Activated naive CD4-positive, alpha-beta T cell treated with anti-CD3 and anti-CD28 coated beads, Interleukin-2, amount 10 ng/mL, durations not matched to agents 7 days and 5 days (primary cell): ENCODE measurements at regions not wholly inside any gene's neighbourhood (a gene's known extent, or its start where the extent isn't known, plus 50 kb on each side); places are given as distances from the start of the nearest gene placed in this dataset.

Source experiments
- CTCF ChIA-PET: fragments of 350-600 bp; sonication (Branson Sonifier 250); formaldehyde crosslinking; loops from one replicate; lab custom pipeline; 2021; ENCODE audit warnings: antibody characterized with exemption; lab: Charles Lee
- DNase-seq: peaks from one replicate; pipeline ENCODE4 v3.0.0-alpha.2; 2020
- H3K27ac Mint-ChIP-seq: one replicate; pipeline ENCODE4 v1.8.0; 2021; ENCODE audit warnings: mild to moderate bottlenecking, moderate library complexity, mixed read lengths
- H3K27me3 Mint-ChIP-seq: one replicate; pipeline ENCODE4 v1.8.0; 2021; ENCODE audit warnings: mild to moderate bottlenecking, mixed read lengths
- H3K36me3 Mint-ChIP-seq: one replicate; pipeline ENCODE4 v1.8.0; 2021; ENCODE audit warnings: mixed read lengths
- H3K4me1 Mint-ChIP-seq: one replicate; pipeline ENCODE4 v1.8.0; 2021; ENCODE audit warnings: mixed read lengths
- H3K4me3 Mint-ChIP-seq: one replicate; pipeline ENCODE4 v1.8.0; 2021; ENCODE audit warnings: mild to moderate bottlenecking, moderate library complexity, mixed read lengths
- H3K9me3 Mint-ChIP-seq: one replicate; pipeline ENCODE4 v1.8.0; 2021; ENCODE audit warnings: mixed read lengths

GRCh38 chr20:50312682-50313521 lies 122.3 kb downstream of the CEBPB start:
- Mint-ChIP-seq H3K9me3 (no peaks in the 10 kb centered on the region), H3K27me3 (peaks cover 53% of the 10 kb centered on the region), H3K4me3 (no peak overlapping the region), H3K4me1 (no peaks in the 10 kb centered on the region), H3K36me3 (no peaks in the 10 kb centered on the region), H3K27ac (no peak overlapping the region)
- CTCF ChIA-PET: no interaction called here
- no peak for DNase-seq

- Mint-ChIP-seq H3K27ac (no peak overlapping the region), H3K4me3 (no peak overlapping the region), H3K36me3 (no peaks in the 10 kb centered on the region), H3K9me3 (no peaks in the 10 kb centered on the region), H3K27me3 (peaks cover 57% of the 10 kb centered on the region), H3K4me1 (no peaks in the 10 kb centered on the region)
- no peak for DNase-seq
- CTCF ChIA-PET: interaction anchor here (1.1 kb wide), 1 partner anchor 31 kb away, joined by 3 read pairs; no protein-coding TSS in a partner anchor
Measured at GRCh38 chr20:50313522-50313820, 122.8 kb downstream of the CEBPB start.

- DNase-seq: no peak
- peaks cover 61% of the 10 kb centered on the region for H3K27me3 Mint-ChIP-seq
- H3K36me3 Mint-ChIP-seq: no peaks in the 10 kb centered on the region
- no peak overlapping the region for H3K4me3 Mint-ChIP-seq
- CTCF ChIA-PET: interaction anchor here (1.1 kb wide), 1 partner anchor 31 kb away, joined by 3 read pairs; no protein-coding TSS in a partner anchor
- H3K9me3 Mint-ChIP-seq: no peaks in the 10 kb centered on the region
- H3K27ac Mint-ChIP-seq: no peak overlapping the region
- H3K4me1 Mint-ChIP-seq: no peaks in the 10 kb centered on the region
Measured at GRCh38 chr20:50313827-50314677, 123.4 kb downstream of the CEBPB start.

GRCh38 chr20:50314678-50315335 lies 124.2 kb downstream of the CEBPB start:
- H3K9me3 Mint-ChIP-seq: no peaks in the 10 kb centered on the region
- no peak for DNase-seq
- no peaks in the 10 kb centered on the region for H3K4me1 Mint-ChIP-seq
- peaks cover 61% of the 10 kb centered on the region for H3K27me3 Mint-ChIP-seq
- no peak overlapping the region for H3K4me3 Mint-ChIP-seq
- H3K36me3 Mint-ChIP-seq: no peaks in the 10 kb centered on the region
- no peak overlapping the region for H3K27ac Mint-ChIP-seq
- CTCF ChIA-PET: interaction anchor here (1.1 kb wide), 1 partner anchor 30 kb away, joined by 3 read pairs; no protein-coding TSS in a partner anchor

GRCh38 chr20:50315586-50316551 lies 125.2 kb downstream of the CEBPB start:
- peaks cover 62% of the 10 kb centered on the region for H3K27me3 Mint-ChIP-seq
- CTCF ChIA-PET: no interaction called here
- no peaks in the 10 kb centered on the region for H3K36me3 Mint-ChIP-seq
- H3K4me3 Mint-ChIP-seq: no peak overlapping the region
- no peak for DNase-seq
- H3K4me1 Mint-ChIP-seq: no peaks in the 10 kb centered on the region
- no peak overlapping the region for H3K27ac Mint-ChIP-seq
- no peaks in the 10 kb centered on the region for H3K9me3 Mint-ChIP-seq

GRCh38 chr20:50317116-50317515 lies 126.5 kb downstream of the CEBPB start:
- Mint-ChIP-seq H3K27ac (no peak overlapping the region), H3K4me3 (no peak overlapping the region), H3K36me3 (no peaks in the 10 kb centered on the region), H3K27me3 (peaks cover 67% of the 10 kb centered on the region), H3K9me3 (no peaks in the 10 kb centered on the region), H3K4me1 (no peaks in the 10 kb centered on the region)
- no peak for DNase-seq
- CTCF ChIA-PET: no interaction called here

GRCh38 chr20:50317609-50318008 lies 127.0 kb downstream of the CEBPB start:
- H3K36me3 Mint-ChIP-seq: no peaks in the 10 kb centered on the region
- no peak for DNase-seq
- no peaks in the 10 kb centered on the region for H3K9me3 Mint-ChIP-seq
- no peak overlapping the region for H3K27ac Mint-ChIP-seq
- CTCF ChIA-PET: no interaction called here
- H3K4me3 Mint-ChIP-seq: no peak overlapping the region
- peaks cover 68% of the 10 kb centered on the region for H3K27me3 Mint-ChIP-seq
- no peaks in the 10 kb centered on the region for H3K4me1 Mint-ChIP-seq

- H3K36me3 Mint-ChIP-seq: no peaks in the 10 kb centered on the region
- H3K9me3 Mint-ChIP-seq: no peaks in the 10 kb centered on the region
- CTCF ChIA-PET: no interaction called here
- no peak for DNase-seq
- H3K27me3 Mint-ChIP-seq: peaks cover 62% of the 10 kb centered on the region
- H3K27ac Mint-ChIP-seq: no peak overlapping the region
- H3K4me3 Mint-ChIP-seq: no peak overlapping the region
- no peaks in the 10 kb centered on the region for H3K4me1 Mint-ChIP-seq
Measured at GRCh38 chr20:50318710-50319109, 128.1 kb downstream of the CEBPB start.

GRCh38 chr20:50320005-50320900 lies 129.6 kb downstream of the CEBPB start:
- Mint-ChIP-seq H3K36me3 (no peaks in the 10 kb centered on the region), H3K27me3 (peaks cover 56% of the 10 kb centered on the region), H3K9me3 (no peaks in the 10 kb centered on the region), H3K4me3 (no peak overlapping the region), H3K27ac (no peak overlapping the region), H3K4me1 (no peaks in the 10 kb centered on the region)
- CTCF ChIA-PET: no interaction called here
- DNase-seq: no peak

GRCh38 chr20:50320901-50321796 lies 130.5 kb downstream of the CEBPB start:
- no peak overlapping the region for H3K27ac Mint-ChIP-seq
- H3K27me3 Mint-ChIP-seq: peaks cover 50% of the 10 kb centered on the region
- no peak overlapping the region for H3K4me3 Mint-ChIP-seq
- no peak for DNase-seq
- H3K36me3 Mint-ChIP-seq: no peaks in the 10 kb centered on the region
- H3K4me1 Mint-ChIP-seq: no peaks in the 10 kb centered on the region
- CTCF ChIA-PET: no interaction called here
- H3K9me3 Mint-ChIP-seq: no peaks in the 10 kb centered on the region

- Mint-ChIP-seq H3K36me3 (no peaks in the 10 kb centered on the region), H3K4me1 (no peaks in the 10 kb centered on the region), H3K9me3 (no peaks in the 10 kb centered on the region), H3K27me3 (peaks cover 43% of the 10 kb centered on the region), H3K4me3 (no peak overlapping the region), H3K27ac (no peak overlapping the region)
- CTCF ChIA-PET: no interaction called here
- DNase-seq: no peak
Measured at GRCh38 chr20:50321797-50322480, 131.3 kb downstream of the CEBPB start.
